SK-N-SH treated with all-trans-retinoic acid at 6 μM for 48 hours (cell line): ENCODE measurements at regions not wholly inside any gene's neighbourhood (a gene's known extent, or its start where the extent isn't known, plus 50 kb on each side); places are given as distances from the start of the nearest gene placed in this dataset.
A peak's percentile ranks its signal among the peaks of the same experiment; 100 is the strongest.

Source experiments
- ATAC-seq: fragments of 200-7000 bp; cut with Tn5 transposase; 3 replicates; pipeline ENCODE4 v1.9.1; 2020; ENCODE audit warnings: mild to moderate bottlenecking, moderate library complexity
- ARNTL ChIP-seq: fragments of 450-650 bp; formaldehyde crosslinking; IDR thresholded peaks from 2 replicates; pipeline ENCODE4 v1.5.0; 2020; ENCODE audit warnings: low read depth, mild to moderate bottlenecking, moderate library complexity, borderline replicate concordance
- BACH2 ChIP-seq: fragments of 250-450 bp; sonication (Bioruptor Pico); IDR thresholded peaks from 2 replicates; pipeline ENCODE4 v1.9.0; 2021; ENCODE audit warnings: mild to moderate bottlenecking, borderline replicate concordance
- CREB5 ChIP-seq: fragments of 250-450 bp; sonication (Bioruptor Pico); IDR thresholded peaks from 2 replicates; pipeline ENCODE4 v1.5.1; 2020; ENCODE audit warnings: low read depth, mild to moderate bottlenecking, moderate library complexity
- CSDC2 ChIP-seq: fragments of 250-450 bp; sonication (Bioruptor Pico); IDR thresholded peaks from 2 replicates; pipeline ENCODE4 v1.5.0; 2020; ENCODE audit warnings: mild to moderate bottlenecking, moderate library complexity
- CSRNP3 ChIP-seq: fragments of 250-450 bp; sonication (Bioruptor Pico); IDR thresholded peaks from 2 replicates; pipeline ENCODE4 v1.5.1; 2021; ENCODE audit warnings: mild to moderate bottlenecking, moderate library complexity
- ESRRG ChIP-seq: fragments of 250-450 bp; sonication (Bioruptor Pico); IDR thresholded peaks from 2 replicates; pipeline ENCODE4 v1.6.1; 2021; ENCODE audit warnings: mild to moderate bottlenecking
- ISL1 ChIP-seq: fragments of 250-450 bp; sonication (Bioruptor Pico); IDR thresholded peaks from 2 replicates; pipeline ENCODE4 v2.1.2; 2022; ENCODE audit warnings: mild to moderate bottlenecking, moderate library complexity
- OSR1 ChIP-seq: fragments of 250-450 bp; sonication (Bioruptor Pico); IDR thresholded peaks from 2 replicates; pipeline ENCODE4 v1.8.0; 2022; ENCODE audit warnings: moderate library complexity, mild to moderate bottlenecking, inconsistent platforms
- POU6F1 ChIP-seq: fragments of 250-450 bp; sonication (Bioruptor Pico); IDR thresholded peaks from 2 replicates; pipeline ENCODE4 v1.8.0; 2021; ENCODE audit warnings: low read depth, mild to moderate bottlenecking, moderate library complexity, borderline replicate concordance
- RARB ChIP-seq: fragments of 250-450 bp; sonication (Bioruptor Pico); IDR thresholded peaks from 2 replicates; pipeline ENCODE4 v1.8.0; 2021; ENCODE audit warnings: mild to moderate bottlenecking, moderate library complexity
- SNAI2 ChIP-seq: fragments of 250-450 bp; sonication (Bioruptor Pico); IDR thresholded peaks from 2 replicates; pipeline ENCODE4 v1.5.0; 2020; ENCODE audit warnings: mild to moderate bottlenecking, moderate library complexity
- TCF4 ChIP-seq: fragments of 250-450 bp; sonication (Bioruptor Pico); IDR thresholded peaks from 2 replicates; pipeline ENCODE4 v1.8.0; 2021; ENCODE audit warnings: mild to moderate bottlenecking, moderate library complexity, borderline replicate concordance
- TOX ChIP-seq: fragments of 250-450 bp; sonication (Bioruptor Pico); IDR thresholded peaks from 2 replicates; pipeline ENCODE4 v1.8.0; 2021; ENCODE audit warnings: mild to moderate bottlenecking, moderate library complexity, borderline replicate concordance
- TSHZ2 ChIP-seq: fragments of 250-450 bp; sonication (Bioruptor Pico); IDR thresholded peaks from 2 replicates; pipeline ENCODE4 v1.5.0; 2020; ENCODE audit warnings: mild to moderate bottlenecking, moderate library complexity
- ZC3H10 ChIP-seq: fragments of 250-450 bp; sonication (Bioruptor Pico); IDR thresholded peaks from 2 replicates; pipeline ENCODE4 v1.5.1; 2021; ENCODE audit warnings: mild to moderate bottlenecking, moderate library complexity
- ZFP30 ChIP-seq: fragments of 450-650 bp; formaldehyde crosslinking; IDR thresholded peaks from 2 replicates; pipeline ENCODE4 v1.5.0; 2022; ENCODE audit warnings: mild to moderate bottlenecking, moderate library complexity
- ZNF565 ChIP-seq: fragments of 450-650 bp; formaldehyde crosslinking; conservative IDR thresholded peaks from 2 replicates; pipeline ENCODE4 v1.5.0; 2020; ENCODE audit warnings: low read depth, mild to moderate bottlenecking, moderate library complexity
- ZNF8 ChIP-seq: fragments of 450-650 bp; formaldehyde crosslinking; IDR thresholded peaks from 2 replicates; pipeline ENCODE4 v1.5.0; 2020; ENCODE audit warnings: mild to moderate bottlenecking, moderate library complexity

GRCh38 chr11:26901162-26901561, 92.8 kb upstream of the FIBIN start:
- no peak for ATAC-seq
- TF ChIP-seq SNAI2 (no peak), CREB5 (CRISPR knock-in tag) (no peak), ZNF8 (CRISPR knock-in tag) (no peak), TOX (CRISPR knock-in tag) (no peak), ISL1 (no peak), OSR1 (CRISPR knock-in tag) (no peak), CSRNP3 (CRISPR knock-in tag) (no peak), CSDC2 (CRISPR knock-in tag) (no peak)

- no peak for TF ChIP-seq POU6F1
- TF ChIP-seq CSRNP3 (CRISPR knock-in tag), result no peak
- TF ChIP-seq CREB5 (CRISPR knock-in tag), result no peak
- TF ChIP-seq ZFP30 (CRISPR knock-in tag), result no peak
- TF ChIP-seq ISL1, result no peak
- no peak for TF ChIP-seq OSR1 (CRISPR knock-in tag)
- no peak for TF ChIP-seq RARB (CRISPR knock-in tag)
- TF ChIP-seq TCF4 (CRISPR knock-in tag), result no peak
- no peak for TF ChIP-seq ZNF565 (CRISPR knock-in tag)
- no peak for TF ChIP-seq ZC3H10 (CRISPR knock-in tag)
- TF ChIP-seq TSHZ2 (CRISPR knock-in tag), result no peak
- no peak for TF ChIP-seq ZNF8 (CRISPR knock-in tag)
- no peak for TF ChIP-seq BACH2 (CRISPR knock-in tag)
- TF ChIP-seq CSDC2 (CRISPR knock-in tag), result no peak
- TF ChIP-seq TOX (CRISPR knock-in tag), result no peak
- no peak for TF ChIP-seq ESRRG (CRISPR knock-in tag)
- ATAC-seq, result no peak
These were observed 89.8 kb upstream of the FIBIN start for GRCh38 chr11:26904132-26904531.

GRCh38 chr11:26904801-26905200, 89.1 kb upstream of the FIBIN start:
- peak; percentile 55 for ATAC-seq

GRCh38 chr11:26905368-26905767, 88.5 kb upstream of the FIBIN start:
- TF ChIP-seq ZNF8 (CRISPR knock-in tag) (0 out of 2 replicates have a peak, but pooled peaks have one; percentile 17), TSHZ2 (CRISPR knock-in tag) (no peak), ARNTL (no peak), BACH2 (CRISPR knock-in tag) (no peak)

More at GRCh38 chr11:26904801-26905200, 89.1 kb upstream of the FIBIN start:
- TF ChIP-seq ISL1 (peak; percentile 77), ZC3H10 (CRISPR knock-in tag) (no peak)
- TF ChIP-seq, all 23 proteins: peak for 1

More at GRCh38 chr11:26905368-26905767, 88.5 kb upstream of the FIBIN start:
- peak; percentile 79 for ATAC-seq
